EL (cell line): ENCODE measurements at regions not wholly inside any gene's neighbourhood (a gene's known extent, or its start where the extent isn't known, plus 50 kb on each side); places are given as distances from the start of the nearest gene placed in this dataset.
"Not testable (repeated sequence)": the region's sequence is repeated elsewhere in the genome, so short reads cannot be mapped to it uniquely, and the experiment has no call there.

ENCODE experiments used
- DNase-seq: peaks from one replicate; pipeline ENCODE4 v3.0.0-alpha.2; 2016

DNA sequence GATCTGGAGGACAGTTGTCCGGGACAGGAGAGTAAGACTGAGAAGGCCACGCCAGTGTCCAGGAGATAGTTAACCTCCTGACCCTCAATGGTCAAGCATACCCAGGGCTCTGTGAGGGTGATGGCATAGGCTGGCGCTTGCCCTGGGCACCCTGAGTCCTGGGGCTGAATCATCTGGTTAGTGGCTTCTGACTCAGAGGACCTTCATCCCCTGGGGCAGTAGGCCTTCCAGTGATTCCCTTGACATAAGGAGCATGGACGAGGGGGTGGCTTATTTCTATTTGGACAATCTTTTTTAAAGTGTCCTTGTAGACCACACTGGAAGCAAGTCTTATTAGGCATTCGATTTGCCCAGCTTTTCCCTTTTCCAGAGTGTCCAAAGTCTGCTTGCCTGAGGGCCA, 108.4 kb upstream of the SHISA3 start:
- DNase-seq, result peak; percentile 27

GRCh38 chr4:42292192-42292591, 105.1 kb upstream of the SHISA3 start:
- not testable (repeated sequence) for DNase-seq

- no peak for DNase-seq
Measured at GRCh38 chr4:42293967-42294813, 103.1 kb upstream of the SHISA3 start.

GRCh38 chr4:42296196-42296595, 101.1 kb upstream of the SHISA3 start:
- no peak for DNase-seq

GRCh38 chr4:42302348-42302747, 94.9 kb upstream of the SHISA3 start:
- peak; percentile 42 for DNase-seq

GRCh38 chr4:42306221-42307109, 90.8 kb upstream of the SHISA3 start:
- DNase-seq, result no peak

- DNase-seq, result no peak
Measured at GRCh38 chr4:42308247-42308646, 89.0 kb upstream of the SHISA3 start.

DNA sequence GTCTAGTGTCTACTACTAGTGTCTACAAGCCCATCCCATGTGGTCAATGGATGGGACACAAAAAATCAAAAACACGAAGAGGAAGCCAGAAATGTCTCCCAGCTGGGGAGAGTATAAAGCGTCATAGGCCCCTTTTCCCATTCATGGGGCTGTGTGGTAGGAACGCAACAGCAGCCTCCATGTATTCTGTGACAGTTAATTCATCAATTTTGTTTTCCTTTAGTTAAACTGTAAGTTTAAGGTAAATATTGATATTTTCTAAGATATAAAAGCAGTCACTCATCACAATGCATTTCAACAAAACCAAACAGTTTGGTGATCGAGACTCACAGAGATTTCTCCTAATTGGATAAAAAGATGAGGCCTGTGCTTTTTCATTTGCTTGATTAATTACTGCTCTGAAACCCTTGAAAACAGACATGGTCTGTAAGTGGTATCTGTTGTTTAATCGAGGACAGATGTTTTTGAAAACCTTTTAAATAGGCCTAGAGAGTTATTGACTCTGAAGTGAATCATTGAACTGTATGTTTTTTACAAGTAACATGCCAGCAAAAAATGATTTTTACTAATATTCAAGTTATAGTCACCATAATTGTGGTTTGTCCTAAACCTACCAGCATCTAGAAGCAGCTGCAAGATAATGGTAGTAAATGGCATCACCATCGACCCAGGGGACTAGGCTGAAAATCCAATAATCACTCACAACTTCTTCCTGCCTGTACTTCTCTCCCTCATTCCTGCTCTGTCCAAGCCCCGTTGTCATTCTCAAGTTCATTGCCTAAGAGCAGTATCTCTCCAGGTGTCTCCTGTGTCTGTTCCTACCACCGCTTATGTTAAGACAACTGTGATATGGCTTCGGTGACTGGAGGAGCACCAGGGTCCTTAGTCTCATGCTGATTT, 87.7 kb upstream of the SHISA3 start:
- DNase-seq, result no peak

- no peak for DNase-seq
Measured at GRCh38 chr4:42310358-42310757, 86.9 kb upstream of the SHISA3 start.

DNA sequence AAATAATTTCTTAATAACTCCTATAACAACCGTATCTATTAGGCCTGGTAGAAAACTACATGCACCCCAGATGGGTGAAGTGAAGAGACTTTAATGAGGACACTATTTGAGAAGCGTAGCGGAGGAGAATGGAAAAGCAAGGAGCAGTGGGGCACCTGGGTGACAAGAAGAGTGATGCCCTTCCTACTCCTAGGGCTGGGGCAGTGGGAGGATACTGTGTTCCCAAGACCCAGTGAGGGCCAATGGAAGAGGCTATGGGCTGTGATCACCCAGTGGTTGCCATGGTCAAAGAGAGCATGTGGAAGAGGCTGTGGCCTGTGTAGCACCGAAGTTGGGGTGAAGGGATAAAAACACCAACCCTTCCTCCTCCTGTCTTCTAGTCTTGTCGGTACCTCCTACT, 86.5 kb upstream of the SHISA3 start:
- no peak for DNase-seq

DNA sequence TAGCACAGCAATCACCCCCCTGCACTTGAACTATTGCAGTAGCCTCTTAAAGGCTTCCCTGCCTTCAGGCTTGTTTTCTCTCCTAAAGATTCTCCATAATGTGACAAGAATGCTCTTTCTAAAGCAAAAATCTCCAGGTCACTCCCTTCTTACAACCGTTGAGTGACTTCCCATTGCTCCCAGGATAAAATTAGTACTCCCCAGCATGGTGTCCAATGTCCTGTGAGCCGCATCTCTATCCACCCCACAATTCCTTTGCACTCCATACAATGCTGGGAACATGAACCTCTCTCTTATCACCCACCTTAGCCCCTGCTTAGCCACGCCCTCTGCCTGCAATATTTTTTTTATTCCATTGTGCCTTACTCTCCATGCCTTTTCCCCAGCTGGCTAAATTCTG, 85.7 kb upstream of the SHISA3 start:
- no peak for DNase-seq

DNA sequence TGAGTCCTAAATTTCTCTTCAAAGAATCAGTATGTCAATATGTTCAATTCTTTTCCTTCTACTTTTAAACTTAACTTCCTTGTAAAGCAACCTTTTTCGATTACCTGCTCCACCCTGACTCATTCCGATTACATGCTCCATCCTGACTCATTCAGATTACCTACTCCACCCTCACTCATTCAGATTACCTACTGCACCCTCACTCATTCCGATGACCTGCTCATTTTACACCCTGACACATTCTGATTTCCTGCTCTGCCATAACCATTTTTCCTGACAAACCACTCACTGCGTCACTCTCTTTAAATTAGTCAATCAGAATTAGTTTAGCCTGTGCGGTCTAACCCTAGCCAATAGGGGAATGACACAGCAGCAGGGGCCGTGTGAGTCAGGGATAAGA, 83.9 kb upstream of the SHISA3 start:
- DNase-seq, result not testable (repeated sequence)

DNA sequence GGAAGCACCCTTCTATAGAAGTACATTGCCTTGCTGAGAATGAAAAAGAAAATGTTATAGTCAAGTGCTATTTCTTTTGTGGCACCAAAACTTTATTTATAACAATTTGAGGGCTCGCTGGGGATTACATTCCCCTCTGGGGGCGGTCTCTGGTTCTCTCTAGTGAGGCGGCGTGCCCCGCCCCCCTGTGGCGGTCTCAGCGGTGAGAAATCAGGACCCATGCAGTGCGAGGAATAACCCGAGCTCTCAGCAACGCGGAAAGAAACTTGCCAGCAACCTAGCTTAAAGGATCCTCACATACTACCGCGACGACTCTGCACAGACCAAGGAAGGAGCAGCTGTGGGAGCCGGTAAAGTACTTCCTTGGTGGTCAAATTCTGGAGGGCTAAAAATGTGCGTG, 83.4 kb upstream of the SHISA3 start:
- no peak for DNase-seq

GRCh38 chr4:42315231-42315630, 82.1 kb upstream of the SHISA3 start:
- DNase-seq, result no peak

DNA sequence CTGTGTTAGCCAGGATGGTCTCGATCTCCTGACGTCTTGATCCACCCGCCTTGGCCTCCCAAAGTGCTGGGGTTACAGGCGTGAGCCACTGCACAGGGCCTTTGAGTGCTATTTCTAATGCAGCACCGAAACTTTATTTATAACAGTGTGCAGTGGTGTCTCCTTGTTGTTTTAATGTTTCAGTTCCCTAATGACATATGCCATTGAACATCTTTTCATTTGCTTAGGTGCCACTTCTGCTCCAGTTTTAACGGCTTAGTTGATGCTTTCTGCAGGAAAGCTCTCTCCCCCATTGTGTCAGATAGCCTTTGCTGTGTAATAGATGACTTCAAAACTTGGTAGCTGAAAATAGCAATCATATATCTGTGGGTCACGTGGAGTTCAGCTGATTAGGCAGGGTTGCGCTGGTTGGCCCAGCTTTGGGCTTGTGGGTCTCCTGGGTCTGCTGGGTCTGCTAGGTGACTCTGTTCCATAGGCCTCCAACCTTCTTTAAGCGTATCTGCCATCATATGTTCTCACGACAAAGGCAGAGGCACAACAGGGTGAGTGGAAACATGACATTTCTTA, 76.4 kb upstream of the SHISA3 start:
- no peak for DNase-seq

DNA sequence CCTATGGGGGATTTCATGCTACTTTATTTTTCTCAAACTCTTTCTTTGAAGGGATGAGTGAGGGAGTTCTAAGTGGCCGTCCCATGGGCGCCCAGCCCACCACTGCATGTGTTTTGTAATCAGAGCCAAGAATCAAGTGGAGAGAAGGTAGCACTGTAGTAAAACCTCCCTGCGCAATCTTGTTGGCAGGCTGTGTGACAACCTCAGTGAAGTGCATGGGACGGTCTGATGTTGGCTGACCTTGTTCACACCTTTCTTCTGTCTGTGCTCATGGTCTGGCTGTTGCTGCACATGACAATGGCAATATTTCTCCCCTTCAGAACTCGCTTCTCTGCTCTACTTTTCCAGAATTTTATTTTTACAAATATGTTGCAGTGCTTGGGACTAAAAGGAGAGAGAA, 71.2 kb upstream of the SHISA3 start:
- DNase-seq, result no peak

DNA sequence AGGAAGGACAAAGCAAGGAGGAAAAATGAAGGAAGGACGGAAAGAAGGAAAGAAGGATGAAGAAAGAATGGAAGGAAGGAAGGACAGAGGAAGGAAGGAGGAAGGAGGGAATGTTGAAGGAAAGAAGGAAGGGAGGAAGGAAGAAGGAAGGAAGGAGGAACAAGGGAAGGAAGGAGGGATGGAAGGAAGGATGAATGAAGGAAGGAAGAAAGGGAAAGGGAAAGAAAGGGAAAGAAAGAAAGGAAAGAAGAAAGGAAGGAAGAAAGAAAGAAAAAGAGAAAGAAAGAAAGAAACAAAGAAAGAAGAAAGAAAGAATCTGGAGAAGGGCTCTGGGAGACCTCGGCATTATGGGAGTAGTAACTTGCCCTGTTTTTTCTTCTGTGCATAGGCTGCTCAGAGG, 70.8 kb upstream of the SHISA3 start:
- DNase-seq, result no peak

GRCh38 chr4:42327323-42327722, 70.0 kb upstream of the SHISA3 start:
- DNase-seq, result no peak

- no peak for DNase-seq
Measured at GRCh38 chr4:42328978-42329377, 68.3 kb upstream of the SHISA3 start.

GRCh38 chr4:42329421-42329820, 67.9 kb upstream of the SHISA3 start:
- no peak for DNase-seq

GRCh38 chr4:42330002-42330592, 67.2 kb upstream of the SHISA3 start:
- no peak for DNase-seq

DNA sequence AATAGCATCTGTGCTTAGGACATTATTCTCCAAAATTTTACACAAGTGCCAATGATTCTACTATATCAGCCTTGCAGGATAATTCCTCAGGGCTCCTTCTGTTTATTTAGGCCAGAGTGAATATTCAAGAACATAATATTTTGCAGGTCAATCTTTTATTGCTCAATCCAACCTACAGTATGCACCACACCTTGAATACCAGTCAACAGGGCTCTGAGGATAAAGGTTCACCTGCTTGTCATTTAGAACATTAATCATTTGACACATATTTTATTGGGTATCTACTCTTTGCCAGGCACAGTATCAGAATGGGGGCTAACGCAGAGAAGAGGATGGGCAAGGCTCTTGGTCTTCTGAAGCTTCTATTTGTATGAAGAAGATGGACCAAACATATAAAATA, 66.2 kb upstream of the SHISA3 start:
- DNase-seq, result no peak
